ENCODE measurements at regions not wholly inside any gene's neighbourhood (a gene's known extent, or its start where the extent isn't known, plus 50 kb on each side); places are given as distances from the start of the nearest gene placed in this dataset.

GRCh38 chrX:137342969-137343368, 223.0 kb upstream of the ZIC3 start:
- no peaks in the 10 kb centered on the region for H3K36me3 ChIP-seq
- H3K4me3 ChIP-seq = no peak overlapping the region
- no peak overlapping the region for H3K27ac ChIP-seq
- no peaks in the 10 kb centered on the region for H3K9me3 ChIP-seq
- peaks cover 0 to 14% (median 0%) of the 10 kb centered on the region in 7 donors for H3K27me3 ChIP-seq
- no peak for DNase-seq
- 36 to 45% methylated on average over 3 of the region's 3 CpGs for WGBS, 2 donors
- no peak for TF ChIP-seq CTCF (IDR thresholded peaks at IDR 0.05)
- no peak for ATAC-seq
- H3K4me1 ChIP-seq = no peaks in the 10 kb centered on the region
- intact Hi-C loops (cut with DNase I) = no loop called here

GRCh38 chrX:137313627-137314026, 252.3 kb upstream of the ZIC3 start:
- no peak overlapping the region for H3K27ac ChIP-seq
- TF ChIP-seq CTCF (IDR thresholded peaks at IDR 0.05) = no peak
- ATAC-seq (no peak), DNase-seq (no peak)
- WGBS, 2 donors = 65 to 72% methylated on average over 3 of the region's 3 CpGs
- H3K36me3 ChIP-seq = no peaks in the 10 kb centered on the region
- no peaks in the 10 kb centered on the region for H3K4me1 ChIP-seq
- H3K27me3 ChIP-seq = no peaks in the 10 kb centered on the region
- peaks cover 0 to 5% (median 0%) of the 10 kb centered on the region in 11 donors for H3K9me3 ChIP-seq
- intact Hi-C loops (cut with DNase I) = no loop called here
- no peak overlapping the region for H3K4me3 ChIP-seq

- DNase-seq = no peak
- intact Hi-C loops (cut with DNase I) = no loop called here
- no peak for ATAC-seq
- no peaks in the 10 kb centered on the region for H3K27me3 ChIP-seq
- no peak overlapping the region for H3K27ac ChIP-seq
- no peak for TF ChIP-seq CTCF (IDR thresholded peaks at IDR 0.05)
- H3K36me3 ChIP-seq = no peaks in the 10 kb centered on the region
- H3K4me3 ChIP-seq = no peak overlapping the region
- H3K4me1 ChIP-seq = no peaks in the 10 kb centered on the region
- no peaks in the 10 kb centered on the region for H3K9me3 ChIP-seq
Measured at GRCh38 chrX:137305404-137305803, 260.5 kb upstream of the ZIC3 start.

GRCh38 chrX:137297167-137297566, 263.4 kb upstream of the GPR101 start:
- Histone ChIP-seq H3K36me3 (no peaks in the 10 kb centered on the region), H3K4me3 (no peak overlapping the region), H3K27ac (no peak overlapping the region), H3K27me3 (no peaks in the 10 kb centered on the region), H3K9me3 (no peaks in the 10 kb centered on the region), H3K4me1 (no peaks in the 10 kb centered on the region)
- intact Hi-C loops (cut with DNase I) = no loop called here
- ATAC-seq (no peak), DNase-seq (no peak)
- 75 to 79% methylated on average over 4 of the region's 4 CpGs for WGBS, 2 donors
- no peak for TF ChIP-seq CTCF (IDR thresholded peaks at IDR 0.05)

GRCh38 chrX:137290011-137290410, 256.2 kb upstream of the GPR101 start:
- Histone ChIP-seq H3K4me3 (no peak overlapping the region), H3K27me3 (peaks cover 0 to 14% (median 0%) of the 10 kb centered on the region in 7 donors), H3K36me3 (no peaks in the 10 kb centered on the region), H3K4me1 (no peaks in the 10 kb centered on the region), H3K9me3 (no peaks in the 10 kb centered on the region), H3K27ac (no peak overlapping the region)
- no peak for TF ChIP-seq CTCF (IDR thresholded peaks at IDR 0.05)
- 42 to 46% methylated on average over 3 of the region's 3 CpGs for WGBS, 2 donors
- ATAC-seq (no peak), DNase-seq (no peak)
- intact Hi-C loops (cut with DNase I) = no loop called here

All from heart right ventricle (tissue), 16 donors.